Tongue (tissue), 1 donor: ENCODE measurements at regions not wholly inside any gene's neighbourhood (a gene's known extent, or its start where the extent isn't known, plus 50 kb on each side); places are given as distances from the start of the nearest gene placed in this dataset.
A peak's percentile ranks its signal among the peaks of the same experiment; 100 is the strongest.

Experiments
- DNase-seq: peaks from one replicate; pipeline ENCODE4 v3.0.0-alpha.2; 2015

DNA sequence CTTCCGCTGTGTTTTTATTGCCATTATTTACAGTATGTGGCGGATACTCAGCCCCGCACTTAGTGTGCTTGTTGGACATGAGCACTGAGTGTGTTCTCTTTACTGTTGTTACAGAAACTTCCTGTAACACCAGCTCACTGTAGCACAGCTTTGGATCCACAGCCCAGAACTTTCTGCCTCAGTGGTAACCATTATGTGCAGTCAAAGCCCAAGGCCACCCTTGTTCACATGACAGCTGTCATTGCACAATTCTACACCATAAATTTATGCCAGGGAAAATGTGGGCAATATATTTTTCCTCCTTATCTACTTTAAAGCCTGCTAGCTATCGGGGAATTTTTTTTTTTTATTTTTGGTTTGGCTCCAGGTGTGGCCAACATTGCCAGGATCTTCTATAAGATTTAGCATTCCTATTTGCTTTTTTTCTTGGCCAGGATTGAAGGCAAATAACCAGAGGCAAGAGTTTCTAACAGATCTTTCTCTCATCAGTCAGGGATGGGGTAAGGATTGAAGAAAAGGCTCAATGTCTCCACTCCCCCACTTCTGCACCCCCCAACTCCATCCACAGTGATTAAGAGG, 176.0 kb upstream of the PELI2 start:
- DNase-seq, result no peak

DNA sequence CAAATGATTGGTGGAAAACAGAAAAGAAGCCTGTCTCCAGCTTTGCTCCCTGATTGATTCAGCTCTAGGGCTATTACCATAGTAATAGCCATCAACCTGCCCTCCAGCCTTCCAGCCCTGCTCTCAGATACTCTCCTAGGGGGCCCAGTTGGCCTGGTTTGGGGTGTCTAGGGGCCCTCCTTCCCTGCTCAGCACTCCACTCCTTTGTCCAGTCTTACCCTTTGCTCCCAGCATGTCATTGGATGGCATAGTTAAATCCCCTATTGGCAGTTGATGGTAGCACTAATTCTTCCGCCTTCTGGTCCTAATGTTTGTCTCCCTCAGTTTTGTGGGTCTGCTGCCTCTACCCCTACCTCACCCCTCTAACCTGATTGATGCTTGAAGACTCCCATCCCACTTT, 175.4 kb upstream of the PELI2 start:
- DNase-seq, result no peak

GRCh38 chr14:55944757-55945156, 173.5 kb upstream of the PELI2 start:
- no peak for DNase-seq

- no peak for DNase-seq
Observed at GRCh38 chr14:55946231-55946630, 172.0 kb upstream of the PELI2 start.

GRCh38 chr14:55948399-55948798, 169.8 kb upstream of the PELI2 start:
- no peak for DNase-seq

DNA sequence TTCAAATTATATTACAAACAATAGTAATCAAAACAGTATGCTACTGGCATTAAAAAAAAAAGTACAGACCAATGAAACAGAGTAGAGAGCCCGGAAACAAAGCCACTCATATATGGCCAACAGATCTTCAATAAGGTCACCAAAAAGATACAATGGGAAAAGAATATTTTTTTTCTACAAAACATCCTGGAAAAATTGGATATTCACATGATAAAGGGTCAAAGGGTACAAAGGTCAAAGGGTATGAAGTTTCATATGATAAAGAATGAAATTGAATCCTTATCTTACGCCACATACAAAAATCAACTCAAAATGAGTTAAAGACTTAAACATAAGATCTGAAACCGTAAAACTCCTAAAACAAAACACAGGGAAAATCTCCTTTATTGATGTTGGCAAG, 168.5 kb upstream of the PELI2 start:
- DNase-seq, result no peak

DNA sequence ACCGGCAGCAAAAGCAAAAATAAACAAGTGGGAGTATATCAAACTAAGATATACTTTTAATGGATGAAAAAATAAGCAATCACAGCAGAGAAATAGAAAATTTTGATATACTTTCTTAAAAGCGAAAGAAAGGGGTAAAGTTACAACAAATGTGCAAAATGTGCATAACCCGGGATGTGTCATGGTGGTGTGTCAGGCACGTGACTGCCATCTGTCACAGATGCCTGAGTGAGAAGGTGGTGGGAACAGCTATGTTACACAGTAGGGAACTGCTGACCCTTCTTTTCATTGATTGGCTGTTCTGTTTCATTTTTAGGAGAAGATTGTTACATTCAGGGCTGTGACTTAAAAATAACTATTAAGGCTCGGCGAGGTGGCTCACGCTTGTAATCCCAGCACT, 168.1 kb upstream of the PELI2 start:
- no peak for DNase-seq

GRCh38 chr14:55951341-55952206, 166.6 kb upstream of the PELI2 start:
- no peak for DNase-seq

- no peak for DNase-seq
Observed at GRCh38 chr14:55954108-55954507, 164.1 kb upstream of the PELI2 start.

- DNase-seq, result no peak
Observed at GRCh38 chr14:55955175-55955574, 163.0 kb upstream of the PELI2 start.

GRCh38 chr14:55957950-55958349, 160.3 kb upstream of the PELI2 start:
- DNase-seq, result no peak

GRCh38 chr14:55963295-55963694, 154.9 kb upstream of the PELI2 start:
- DNase-seq, result no peak

- DNase-seq, result peak; percentile 35
Observed at GRCh38 chr14:55964091-55964490, 154.1 kb upstream of the PELI2 start.

GRCh38 chr14:55964821-55965220, 153.4 kb upstream of the PELI2 start:
- peak; percentile 48 for DNase-seq

- no peak for DNase-seq
Observed at GRCh38 chr14:55965851-55966250, 152.4 kb upstream of the PELI2 start.

GRCh38 chr14:55968741-55969140, 149.5 kb upstream of the PELI2 start:
- no peak for DNase-seq

GRCh38 chr14:55973285-55973800, 144.9 kb upstream of the PELI2 start:
- no peak for DNase-seq

- DNase-seq, result no peak
Observed at GRCh38 chr14:55973911-55974630, 144.1 kb upstream of the PELI2 start.

DNA sequence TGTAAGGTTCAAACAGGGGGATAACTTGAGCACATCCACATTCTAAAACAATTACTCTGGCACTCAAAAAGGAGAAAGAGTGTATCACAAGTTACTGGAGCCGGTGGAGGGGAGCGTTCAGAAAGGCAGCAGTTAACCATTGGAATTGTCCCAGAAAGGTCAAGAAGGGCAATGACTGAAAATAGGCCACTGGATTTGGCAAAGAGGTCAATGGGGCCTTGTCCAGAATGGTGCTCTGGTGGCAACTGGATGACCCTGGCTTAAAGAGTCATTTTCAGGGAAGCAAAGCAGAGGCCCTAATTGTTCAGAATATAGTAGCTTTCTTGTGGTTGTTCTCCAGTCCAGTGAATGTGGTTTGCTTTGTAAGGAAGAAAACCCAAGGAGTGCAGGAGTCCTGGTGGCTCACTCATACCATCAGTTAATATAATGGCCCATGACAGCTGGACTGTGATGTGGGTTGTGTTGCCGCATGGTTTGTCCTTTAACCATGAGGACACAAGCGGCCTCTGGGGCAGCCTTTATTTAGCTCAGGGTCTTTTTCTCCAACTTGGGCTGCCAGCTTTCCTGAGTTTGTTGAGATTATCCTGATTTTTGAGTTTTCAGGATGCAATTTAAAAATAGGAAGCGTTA, 142.8 kb upstream of the PELI2 start:
- no peak for DNase-seq

DNA sequence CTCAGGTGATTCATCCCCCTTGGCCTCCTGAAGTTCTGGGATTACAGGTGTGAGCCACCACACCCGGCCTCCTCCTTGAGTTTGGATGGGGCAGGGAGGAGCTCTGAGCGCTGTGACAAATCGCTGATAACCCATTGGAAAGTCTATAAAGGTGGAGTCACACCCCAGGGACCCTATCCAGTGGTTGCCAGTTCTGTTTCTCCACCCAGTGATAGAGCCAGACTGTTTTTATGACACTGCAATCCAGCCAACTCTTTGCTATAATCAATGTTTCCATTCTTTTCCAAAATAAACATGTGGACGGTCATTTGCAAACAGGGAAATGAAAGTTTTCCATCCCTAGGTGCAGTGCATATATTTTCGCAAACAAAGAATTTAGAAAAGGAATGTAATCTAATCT, 142.0 kb upstream of the PELI2 start:
- no peak for DNase-seq

- DNase-seq, result peak; percentile 39
Observed at GRCh38 chr14:55976655-55977054, 141.6 kb upstream of the PELI2 start.

GRCh38 chr14:55977392-55978150, 140.6 kb upstream of the PELI2 start:
- peak; percentile 86 for DNase-seq
